Neural cell (in vitro differentiated cells): ENCODE measurements at regions not wholly inside any gene's neighbourhood (a gene's known extent, or its start where the extent isn't known, plus 50 kb on each side); places are given as distances from the start of the nearest gene placed in this dataset.

ENCODE experiments used
- H2AFZ ChIP-seq: fragments of 200-600, 300-800 bp; sonication (generic), shearing (Covaris generic); 2 replicates; pipeline ENCODE4 v1.6.0; 2014; ENCODE audit warnings: low read depth, mild to moderate bottlenecking, antibody characterized with exemption, low read length, moderate library complexity
- H3F3A ChIP-seq: fragments of 200-600 bp; shearing (Covaris generic); 2 replicates; pipeline ENCODE4 v1.6.1; 2016; ENCODE audit warnings: mild to moderate bottlenecking, moderate library complexity, mixed read lengths, antibody characterized with exemption, low read length; ENCODE audit not compliant: insufficient read depth, poor library complexity, severe bottlenecking
- H3K27ac ChIP-seq: fragments of 200-600, 300-800 bp; sonication (generic), shearing (Covaris generic); 2 replicates; pipeline ENCODE4 v1.5.1; 2014; ENCODE audit warnings: mild to moderate bottlenecking, low read length, moderate library complexity
- H3K27me3 ChIP-seq: fragments of 300-800, 200-600 bp; sonication (generic), shearing (Covaris generic); 2 replicates; pipeline ENCODE4 v1.6.0; 2014; ENCODE audit warnings: mild to moderate bottlenecking, low read depth, low read length, moderate library complexity; ENCODE audit not compliant: insufficient read depth
- H3K36me3 ChIP-seq: fragments of 300-800, 200-600 bp; sonication (generic), shearing (Covaris generic); 2 replicates; pipeline ENCODE4 v1.5.1; 2014; ENCODE audit warnings: mild to moderate bottlenecking, antibody characterized with exemption, low read length, moderate library complexity; ENCODE audit not compliant: insufficient read depth
- H3K4me2 ChIP-seq: fragments of 300-800, 200-600 bp; sonication (generic), shearing (Covaris generic); 2 replicates; pipeline ENCODE4 v1.6.0; 2014; ENCODE audit warnings: mild to moderate bottlenecking, low read length
- H3K4me3 ChIP-seq: fragments of 300-800, 200-600 bp; sonication (generic), shearing (Covaris generic); 2 replicates; pipeline ENCODE4 v1.5.1; 2014; ENCODE audit warnings: mild to moderate bottlenecking, low read length, moderate library complexity
- H3K79me2 ChIP-seq: fragments of 200-600 bp; shearing (Covaris generic); replicated peaks from 2 replicates; pipeline ENCODE4 v1.6.0; 2014; ENCODE audit warnings: mild to moderate bottlenecking, low read length, moderate library complexity; ENCODE audit not compliant: insufficient read depth
- H3K9ac ChIP-seq: fragments of 300-800, 200-600 bp; sonication (generic), shearing (Covaris generic); 2 replicates; pipeline ENCODE4 v1.6.1; 2016; ENCODE audit warnings: mild to moderate bottlenecking, low read length, mixed read lengths
- H3K9me2 ChIP-seq: fragments of 200-600 bp; shearing (Covaris generic); 2 replicates; pipeline ENCODE4 v1.6.1; 2016; ENCODE audit warnings: mild to moderate bottlenecking, low read length, mixed read lengths; ENCODE audit not compliant: insufficient read depth
- H3K9me3 ChIP-seq: fragments of 200-600, 300-800 bp; sonication (generic), shearing (Covaris generic); 2 replicates; pipeline ENCODE4 v1.6.1; 2016; ENCODE audit warnings: mild to moderate bottlenecking, mixed run types, low read length, moderate library complexity, mixed read lengths
- H4K20me1 ChIP-seq: fragments of 200-600 bp; shearing (Covaris generic); 2 replicates; pipeline ENCODE4 v1.6.1; 2016; ENCODE audit warnings: mild to moderate bottlenecking, mixed run types; ENCODE audit not compliant: insufficient read depth
- CTCF ChIP-seq: fragments of 450-650 bp; IDR thresholded peaks from 2 replicates; pipeline ENCODE4 v1.5.1; 2014; ENCODE audit warnings: antibody characterized with exemption, mild to moderate bottlenecking, moderate library complexity; ENCODE audit not compliant: poor library complexity, severe bottlenecking
- EP300 ChIP-seq: fragments of 450-650 bp; conservative IDR thresholded peaks from 2 replicates; pipeline ENCODE4 v1.6.1; 2014; ENCODE audit warnings: antibody characterized with exemption, mild to moderate bottlenecking, moderate library complexity; ENCODE audit not compliant: poor library complexity, severe bottlenecking
- EZH2 ChIP-seq: fragments of 200-600, 300-800 bp; shearing (Covaris generic), sonication (generic); IDR thresholded peaks from 2 replicates; pipeline ENCODE4 v1.6.1; 2014; ENCODE audit warnings: antibody characterized with exemption, low read length, borderline replicate concordance, mild to moderate bottlenecking; ENCODE audit not compliant: insufficient read depth, poor library complexity, severe bottlenecking
- MXI1 ChIP-seq: fragments of 450-650 bp; conservative IDR thresholded peaks from 2 replicates; pipeline ENCODE4 v1.6.1; 2014; ENCODE audit warnings: antibody characterized with exemption, mild to moderate bottlenecking; ENCODE audit not compliant: poor library complexity, severe bottlenecking
- POLR2AphosphoS5 ChIP-seq: IDR thresholded peaks from 2 replicates; pipeline ENCODE4 v1.6.1; 2012
- RAD21 ChIP-seq: fragments of 450-650 bp; conservative IDR thresholded peaks from 2 replicates; pipeline ENCODE4 v1.6.1; 2014; ENCODE audit warnings: antibody characterized with exemption, mild to moderate bottlenecking, moderate library complexity
- REST ChIP-seq: IDR thresholded peaks from 2 replicates; pipeline ENCODE4 v1.6.1; 2012; ENCODE audit warnings: borderline replicate concordance
- SMC3 ChIP-seq: fragments of 450-650 bp; conservative IDR thresholded peaks from 2 replicates; pipeline ENCODE4 v1.6.1; 2014; ENCODE audit warnings: antibody characterized with exemption, mild to moderate bottlenecking, moderate library complexity; ENCODE audit not compliant: poor library complexity
- TAF1 ChIP-seq: IDR thresholded peaks from 2 replicates; pipeline ENCODE4 v1.6.1; 2012; ENCODE audit warnings: low read depth

- H3K27me3 ChIP-seq: no peaks in the 10 kb centered on the region
- no peak for TF ChIP-seq CTCF
- TF ChIP-seq TAF1: no peak
- TF ChIP-seq REST: no peak
- no peak for TF ChIP-seq SMC3
- TF ChIP-seq EP300: no peak
- no peak for TF ChIP-seq EZH2
- TF ChIP-seq POLR2AphosphoS5: no peak
- no peak for TF ChIP-seq RAD21
- no peak for TF ChIP-seq MXI1
- no peaks in the 10 kb centered on the region for H3F3A ChIP-seq
- no peaks in the 10 kb centered on the region for H3K9me2 ChIP-seq
- no peak overlapping the region for H3K4me2 ChIP-seq
- no peak overlapping the region for H3K27ac ChIP-seq
- no peak overlapping the region for H3K4me3 ChIP-seq
- no peaks in the 10 kb centered on the region for H3K9me3 ChIP-seq
- H4K20me1 ChIP-seq: no peaks in the 10 kb centered on the region
- no peak overlapping the region for H2AFZ ChIP-seq
- H3K79me2 ChIP-seq: no peaks in the 10 kb centered on the region
- H3K36me3 ChIP-seq: no peaks in the 10 kb centered on the region
- no peak overlapping the region for H3K9ac ChIP-seq
Measured at GRCh38 chr10:123316776-123317175, 162.6 kb downstream of the BUB3 start.

GRCh38 chr10:123318516-123318915 lies 164.3 kb downstream of the BUB3 start:
- H3K4me3 ChIP-seq: no peak overlapping the region
- H3K9me3 ChIP-seq: no peaks in the 10 kb centered on the region
- no peak overlapping the region for H3K9ac ChIP-seq
- no peaks in the 10 kb centered on the region for H3K36me3 ChIP-seq
- no peaks in the 10 kb centered on the region for H3K79me2 ChIP-seq
- H3F3A ChIP-seq: no peaks in the 10 kb centered on the region
- no peak overlapping the region for H3K27ac ChIP-seq
- H3K4me2 ChIP-seq: no peak overlapping the region
- no peaks in the 10 kb centered on the region for H3K9me2 ChIP-seq
- no peaks in the 10 kb centered on the region for H4K20me1 ChIP-seq
- no peaks in the 10 kb centered on the region for H3K27me3 ChIP-seq
- no peak for TF ChIP-seq POLR2AphosphoS5
- no peak for TF ChIP-seq TAF1
- no peak overlapping the region for H2AFZ ChIP-seq

GRCh38 chr10:123320091-123320490 lies 165.9 kb downstream of the BUB3 start:
- Histone ChIP-seq H3K4me3 (no peak overlapping the region), H3K27me3 (no peaks in the 10 kb centered on the region), H3K9me2 (no peaks in the 10 kb centered on the region), H3K79me2 (no peaks in the 10 kb centered on the region), H3K36me3 (no peaks in the 10 kb centered on the region), H3K9me3 (no peaks in the 10 kb centered on the region), H3K27ac (no peak overlapping the region), H3K9ac (no peak overlapping the region), H3K4me2 (no peak overlapping the region), H3F3A (no peaks in the 10 kb centered on the region), H4K20me1 (no peaks in the 10 kb centered on the region), H2AFZ (no peak overlapping the region)
- TF ChIP-seq CTCF: no peak
- TF ChIP-seq MXI1: no peak
- no peak for TF ChIP-seq TAF1
- no peak for TF ChIP-seq RAD21
- TF ChIP-seq REST: no peak
- no peak for TF ChIP-seq POLR2AphosphoS5
- no peak for TF ChIP-seq EZH2
- no peak for TF ChIP-seq SMC3
- no peak for TF ChIP-seq EP300
